Caco-2 (cell line): ENCODE measurements at regions not wholly inside any gene's neighbourhood (a gene's known extent, or its start where the extent isn't known, plus 50 kb on each side); places are given as distances from the start of the nearest gene placed in this dataset.

ENCODE experiments used
- BruUV-seq: library from RNA; stranded (reverse); fragments of 400-500 nt; replicated peaks from 2 replicates; lab custom pipeline; 2021; lab: Mats Ljungman, UMichigan
- CTCF ChIA-PET: fragments of 300-600 bp; sonication (Branson Sonifier 250); formaldehyde crosslinking; loops from one replicate; lab custom pipeline; 2022; ENCODE audit warnings: antibody characterized with exemption; lab: Charles Lee
- POLR2A ChIA-PET: fragments of 300-600 bp; sonication (Branson Sonifier 250); formaldehyde crosslinking; loops from one replicate; lab custom pipeline; 2022; ENCODE audit warnings: antibody characterized with exemption; lab: Charles Lee
- DNase-seq, 2 experiments: peaks; one replicate each; pipeline versions ENCODE4 v3.0.0 to v3.0.0-alpha.2; 2020 to 2022
- H3K27me3 ChIP-seq: replicated peaks from 2 replicates; pipeline ENCODE4 v1.6.0; 2011; ENCODE audit warnings: low read length; ENCODE audit not compliant: control insufficient read depth, insufficient read depth
- H3K36me3 ChIP-seq: 2 replicates; pipeline ENCODE4 v1.5.1; 2011; ENCODE audit warnings: low read length; ENCODE audit not compliant: control insufficient read depth, insufficient read depth
- H3K4me1 ChIP-seq: fragments of 250-450 bp; sonication (Bioruptor Pico); 2 replicates; pipeline ENCODE4 v1.5.1; 2020; ENCODE audit warnings: mild to moderate bottlenecking
- H3K4me3 ChIP-seq: 2 replicates; pipeline ENCODE4 v1.5.1; 2011; ENCODE audit warnings: low read depth, mild to moderate bottlenecking, control low read depth, low read length
- H3K9me3 ChIP-seq: fragments of 250-450 bp; sonication (Bioruptor Pico); 2 replicates; pipeline ENCODE4 v1.5.1; 2020; ENCODE audit warnings: mild to moderate bottlenecking, moderate library complexity
- H3K27ac Mint-ChIP-seq: one replicate; pipeline ENCODE4 v1.8.0; 2022; ENCODE audit warnings: mixed read lengths; ENCODE audit not compliant: unreplicated experiment
- H3K27me3 Mint-ChIP-seq: one replicate; pipeline ENCODE4 v1.8.0; 2022; ENCODE audit warnings: mixed read lengths; ENCODE audit not compliant: insufficient read depth, unreplicated experiment
- H3K36me3 Mint-ChIP-seq: one replicate; pipeline ENCODE4 v1.8.0; 2022; ENCODE audit warnings: mild to moderate bottlenecking, mixed read lengths; ENCODE audit not compliant: insufficient read depth, unreplicated experiment
- H3K4me1 Mint-ChIP-seq: one replicate; pipeline ENCODE4 v1.8.0; 2022; ENCODE audit warnings: low read depth, mixed read lengths; ENCODE audit not compliant: unreplicated experiment
- H3K4me3 Mint-ChIP-seq: one replicate; pipeline ENCODE4 v1.8.0; 2022; ENCODE audit warnings: mild to moderate bottlenecking, moderate library complexity, mixed read lengths; ENCODE audit not compliant: unreplicated experiment
- H3K9me3 Mint-ChIP-seq: one replicate; pipeline ENCODE4 v1.8.0; 2022; ENCODE audit warnings: mixed read lengths; ENCODE audit not compliant: unreplicated experiment
- intact Hi-C: fragments of 100-400 bp; cut with micrococcal nuclease; formaldehyde crosslinking; loops from one replicate; pipeline ENCODE4 v1.10.0; 2022; ENCODE audit not compliant: unreplicated experiment
- TF ChIP-seq, protein P1 (sequence below), 2 experiments: fragments of 200-600 bp in 1 of 2; IDR thresholded peaks; 1 replicate in 1 of 2; 2 replicates in 1 of 2; pipeline versions ENCODE4 v1.5.1 to v1.8.0; 2011 to 2022; ENCODE audit warnings: antibody characterized with exemption in 1 of 2, control low read depth in 1 of 2, inconsistent platforms in 1 of 2, low read depth in 1 of 2, low read length in 1 of 2, mild to moderate bottlenecking in 1 of 2, moderate library complexity in 1 of 2; ENCODE audit not compliant: insufficient read depth in 1 of 2, severe bottlenecking in 1 of 2, unreplicated experiment in 1 of 2

DNA sequence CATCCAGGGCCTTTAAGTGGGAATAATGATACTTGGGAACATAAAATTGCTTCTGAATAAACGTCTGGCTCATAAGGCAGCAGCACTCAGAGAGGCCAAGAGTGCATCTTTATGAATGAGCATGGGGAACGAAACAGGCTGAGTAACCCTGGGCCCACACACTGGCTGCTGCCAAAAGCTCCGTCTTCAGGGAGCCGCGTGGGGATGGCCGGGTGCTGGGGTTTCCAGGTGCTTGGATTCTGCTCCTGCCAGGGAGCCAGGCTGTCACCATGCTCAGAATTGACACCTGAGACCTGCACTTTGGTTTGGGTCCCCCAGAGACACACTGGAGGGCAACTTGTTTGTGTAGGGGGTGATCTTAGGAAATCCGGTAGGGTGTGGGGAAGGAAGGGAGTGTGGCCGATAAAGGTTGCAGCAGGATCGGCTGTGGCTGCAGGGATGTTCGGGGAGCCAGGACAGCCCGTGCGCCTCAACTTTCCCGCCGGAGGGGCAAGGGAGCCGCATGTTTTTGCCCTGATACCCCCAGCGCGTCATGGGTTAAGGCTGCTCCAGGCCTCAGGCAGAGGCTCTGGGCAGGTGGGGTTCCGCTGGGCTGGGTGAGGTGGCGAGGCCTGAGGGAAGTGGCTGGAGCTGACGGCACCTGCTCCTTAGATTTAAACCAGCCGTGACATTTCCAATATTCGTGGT, 101.8 kb downstream of the YTHDF1 start:
- BruUV-seq = no TSS peak
- no peaks in the 10 kb centered on the region for H3K4me1 ChIP-seq
- Mint-ChIP-seq H3K36me3 (no peaks in the 10 kb centered on the region), H3K27ac (no peak overlapping the region), H3K9me3 (peaks cover 12% of the 10 kb centered on the region), H3K4me3 (no peak overlapping the region), H3K4me1 (no peaks in the 10 kb centered on the region), H3K27me3 (peaks cover 45% of the 10 kb centered on the region)
- ChIA-PET CTCF (no interaction called here), POLR2A (no interaction called here)
- H3K27me3 ChIP-seq = peaks cover 3% of the 10 kb centered on the region
- intact Hi-C loops = no loop called here
- no peaks in the 10 kb centered on the region for H3K36me3 ChIP-seq
- H3K9me3 ChIP-seq = peaks cover 33% of the 10 kb centered on the region
- no peak overlapping the region for H3K4me3 ChIP-seq
- TF ChIP-seq, protein P1, sequence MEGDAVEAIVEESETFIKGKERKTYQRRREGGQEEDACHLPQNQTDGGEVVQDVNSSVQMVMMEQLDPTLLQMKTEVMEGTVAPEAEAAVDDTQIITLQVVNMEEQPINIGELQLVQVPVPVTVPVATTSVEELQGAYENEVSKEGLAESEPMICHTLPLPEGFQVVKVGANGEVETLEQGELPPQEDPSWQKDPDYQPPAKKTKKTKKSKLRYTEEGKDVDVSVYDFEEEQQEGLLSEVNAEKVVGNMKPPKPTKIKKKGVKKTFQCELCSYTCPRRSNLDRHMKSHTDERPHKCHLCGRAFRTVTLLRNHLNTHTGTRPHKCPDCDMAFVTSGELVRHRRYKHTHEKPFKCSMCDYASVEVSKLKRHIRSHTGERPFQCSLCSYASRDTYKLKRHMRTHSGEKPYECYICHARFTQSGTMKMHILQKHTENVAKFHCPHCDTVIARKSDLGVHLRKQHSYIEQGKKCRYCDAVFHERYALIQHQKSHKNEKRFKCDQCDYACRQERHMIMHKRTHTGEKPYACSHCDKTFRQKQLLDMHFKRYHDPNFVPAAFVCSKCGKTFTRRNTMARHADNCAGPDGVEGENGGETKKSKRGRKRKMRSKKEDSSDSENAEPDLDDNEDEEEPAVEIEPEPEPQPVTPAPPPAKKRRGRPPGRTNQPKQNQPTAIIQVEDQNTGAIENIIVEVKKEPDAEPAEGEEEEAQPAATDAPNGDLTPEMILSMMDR (IDR thresholded peaks at IDR 0.05; ENCODE audit: insufficient read depth in 1 of 2, low read depth in 1 of 2, low read length in 1 of 2, severe bottlenecking in 1 of 2, unreplicated experiment in 1 of 2) = no peak
- DNase-seq = peak in 1 of 2 experiments; percentile 37

DNA sequence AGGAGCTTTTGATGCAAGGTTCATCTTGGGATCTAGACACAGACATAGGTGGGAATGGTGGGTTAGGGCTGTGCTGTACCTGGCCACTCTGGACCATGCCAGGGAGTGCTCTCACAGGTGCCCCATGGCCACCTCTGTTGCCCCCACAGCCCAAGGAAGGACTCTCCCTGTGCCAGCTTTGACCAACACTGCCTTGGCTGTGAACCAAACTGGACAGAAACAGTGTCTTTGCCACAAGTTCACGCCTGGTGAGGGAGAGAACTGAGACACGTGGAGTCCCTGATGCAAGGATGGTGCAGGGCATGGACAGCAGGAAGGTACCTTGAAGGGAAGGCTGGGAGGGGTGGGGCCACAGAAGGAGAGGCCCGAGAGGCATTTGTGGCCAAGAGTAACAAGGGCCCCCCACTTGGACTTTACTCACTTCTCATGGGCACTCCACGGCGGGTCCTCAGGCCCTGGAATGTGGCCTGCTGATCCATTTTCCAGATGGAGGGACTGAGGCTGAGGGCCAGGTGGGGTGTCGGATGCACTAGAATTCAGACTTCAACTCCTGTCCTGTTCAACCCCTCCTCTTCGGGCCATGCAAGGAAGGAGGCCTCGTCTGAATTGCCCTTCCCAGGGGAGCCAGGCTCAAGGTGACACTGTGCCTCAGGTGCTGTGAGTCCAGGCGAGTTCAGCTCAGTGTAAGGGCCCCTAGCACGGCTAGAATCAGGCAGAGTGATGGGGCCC, 103.3 kb downstream of the YTHDF1 start:
- no peaks in the 10 kb centered on the region for H3K4me1 Mint-ChIP-seq
- peaks cover 45% of the 10 kb centered on the region for H3K9me3 ChIP-seq
- POLR2A ChIA-PET = no interaction called here
- no peaks in the 10 kb centered on the region for H3K36me3 ChIP-seq
- CTCF ChIA-PET = interaction anchor here (0.6 kb wide), 1 partner anchor 211 kb away, joined by 3 read pairs; no protein-coding TSS in a partner anchor
- no peak overlapping the region for H3K27ac Mint-ChIP-seq
- no peak overlapping the region for H3K4me3 ChIP-seq
- peaks cover 3% of the 10 kb centered on the region for H3K27me3 ChIP-seq
- H3K4me1 ChIP-seq = no peaks in the 10 kb centered on the region
- H3K9me3 Mint-ChIP-seq = peaks cover 23% of the 10 kb centered on the region
- DNase-seq = peak in 1 of 2 experiments; percentile 37
- H3K36me3 Mint-ChIP-seq = no peaks in the 10 kb centered on the region
- TF ChIP-seq, protein P1 (IDR thresholded peaks at IDR 0.05; ENCODE audit: insufficient read depth in 1 of 2, low read depth in 1 of 2, low read length in 1 of 2, severe bottlenecking in 1 of 2, unreplicated experiment in 1 of 2) = no peak
- no peak overlapping the region for H3K4me3 Mint-ChIP-seq
- no TSS peak for BruUV-seq
- intact Hi-C loops = loop anchor here (2.0 kb wide), 1 partner anchor 30 kb away; no protein-coding TSS in a partner anchor
- peaks cover 33% of the 10 kb centered on the region for H3K27me3 Mint-ChIP-seq

DNA sequence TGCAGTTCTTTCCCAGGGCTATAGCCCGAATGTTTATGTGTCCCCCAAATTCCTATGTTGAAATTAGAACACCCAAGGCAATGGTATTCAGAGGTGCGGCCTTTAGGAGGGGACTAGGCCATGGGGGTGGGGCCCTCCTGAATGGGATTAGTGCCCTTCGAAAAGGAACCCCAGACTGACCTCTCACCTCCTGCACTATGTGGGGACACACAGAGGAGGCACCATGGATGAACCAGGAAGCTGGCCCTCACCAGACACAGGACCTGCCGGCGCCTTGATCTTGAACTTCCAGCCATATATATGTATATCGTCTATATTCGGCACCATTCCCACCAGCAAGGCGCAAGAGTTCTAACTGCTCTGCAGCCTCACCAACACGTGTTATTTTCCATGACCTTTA, 101.5 kb upstream of the BHLHE23 start:
- intact Hi-C loops = no loop called here
- peaks cover 36% of the 10 kb centered on the region for H3K9me3 Mint-ChIP-seq
- ChIA-PET POLR2A (no interaction called here), CTCF (no interaction called here)
- peaks cover 43% of the 10 kb centered on the region for H3K9me3 ChIP-seq
- peaks cover 9% of the 10 kb centered on the region for H3K27me3 Mint-ChIP-seq
- no peaks in the 10 kb centered on the region for H3K36me3 ChIP-seq
- TF ChIP-seq, protein P1 (IDR thresholded peaks at IDR 0.05; ENCODE audit: insufficient read depth in 1 of 2, low read depth in 1 of 2, low read length in 1 of 2, severe bottlenecking in 1 of 2, unreplicated experiment in 1 of 2) = no peak
- BruUV-seq = no TSS peak
- H3K27ac Mint-ChIP-seq = no peak overlapping the region
- H3K36me3 Mint-ChIP-seq = no peaks in the 10 kb centered on the region
- DNase-seq = peak in 1 of 2 experiments; percentile 27
- H3K4me3 Mint-ChIP-seq = no peak overlapping the region
- H3K4me1 ChIP-seq = no peaks in the 10 kb centered on the region
- H3K4me3 ChIP-seq = no peak overlapping the region
- no peaks in the 10 kb centered on the region for H3K4me1 Mint-ChIP-seq
- H3K27me3 ChIP-seq = no peaks in the 10 kb centered on the region; the same call in none of the 2 replicates
